ENCODE measurements at regions not wholly inside any gene's neighbourhood (a gene's known extent, or its start where the extent isn't known, plus 50 kb on each side); places are given as distances from the start of the nearest gene placed in this dataset.

GRCh38 chr18:64929036-64929435, 780.1 kb upstream of the LINC00305 start:
- TF ChIP-seq GABPA (IDR thresholded peaks at IDR 0.05; ENCODE audit: low read depth), result no peak
- TF ChIP-seq, protein P1, sequence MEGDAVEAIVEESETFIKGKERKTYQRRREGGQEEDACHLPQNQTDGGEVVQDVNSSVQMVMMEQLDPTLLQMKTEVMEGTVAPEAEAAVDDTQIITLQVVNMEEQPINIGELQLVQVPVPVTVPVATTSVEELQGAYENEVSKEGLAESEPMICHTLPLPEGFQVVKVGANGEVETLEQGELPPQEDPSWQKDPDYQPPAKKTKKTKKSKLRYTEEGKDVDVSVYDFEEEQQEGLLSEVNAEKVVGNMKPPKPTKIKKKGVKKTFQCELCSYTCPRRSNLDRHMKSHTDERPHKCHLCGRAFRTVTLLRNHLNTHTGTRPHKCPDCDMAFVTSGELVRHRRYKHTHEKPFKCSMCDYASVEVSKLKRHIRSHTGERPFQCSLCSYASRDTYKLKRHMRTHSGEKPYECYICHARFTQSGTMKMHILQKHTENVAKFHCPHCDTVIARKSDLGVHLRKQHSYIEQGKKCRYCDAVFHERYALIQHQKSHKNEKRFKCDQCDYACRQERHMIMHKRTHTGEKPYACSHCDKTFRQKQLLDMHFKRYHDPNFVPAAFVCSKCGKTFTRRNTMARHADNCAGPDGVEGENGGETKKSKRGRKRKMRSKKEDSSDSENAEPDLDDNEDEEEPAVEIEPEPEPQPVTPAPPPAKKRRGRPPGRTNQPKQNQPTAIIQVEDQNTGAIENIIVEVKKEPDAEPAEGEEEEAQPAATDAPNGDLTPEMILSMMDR (IDR thresholded peaks at IDR 0.05; ENCODE audit: insufficient read depth, low read length), result no peak
